ENCODE measurements at regions not wholly inside any gene's neighbourhood (a gene's known extent, or its start where the extent isn't known, plus 50 kb on each side); places are given as distances from the start of the nearest gene placed in this dataset.

DNA sequence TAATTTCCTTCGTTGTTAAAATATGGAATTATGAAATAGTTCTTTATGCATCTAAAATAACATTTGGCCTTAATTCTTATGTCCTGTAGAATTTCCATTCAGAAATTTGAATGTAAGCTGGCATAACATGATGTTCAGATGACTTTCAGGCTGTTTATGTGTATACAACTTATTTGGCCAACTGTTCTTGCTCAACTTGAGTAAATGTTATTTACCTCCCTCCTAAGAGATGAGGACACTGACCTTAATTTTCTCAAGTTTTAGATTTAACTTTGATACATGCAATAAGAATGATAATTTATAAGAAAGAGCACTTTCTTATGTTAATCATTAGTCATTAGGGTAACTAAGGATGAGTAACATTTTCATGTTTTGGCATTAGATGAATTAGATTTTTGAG, 365.4 kb downstream of the AEBP2 start:
- Mint-ChIP-seq H3K36me3 (ENCODE audit: low read depth, unreplicated experiment) (no peaks in the 10 kb centered on the region), H3K27ac (ENCODE audit: unreplicated experiment) (no peak overlapping the region), H3K4me1 (ENCODE audit: unreplicated experiment) (peaks cover 3% of the 10 kb centered on the region), H3K4me3 (ENCODE audit: unreplicated experiment) (no peak overlapping the region), H3K9me3 (ENCODE audit: unreplicated experiment) (no peaks in the 10 kb centered on the region), H3K27me3 (ENCODE audit: unreplicated experiment) (no peaks in the 10 kb centered on the region)
- TF ChIP-seq, protein P1, sequence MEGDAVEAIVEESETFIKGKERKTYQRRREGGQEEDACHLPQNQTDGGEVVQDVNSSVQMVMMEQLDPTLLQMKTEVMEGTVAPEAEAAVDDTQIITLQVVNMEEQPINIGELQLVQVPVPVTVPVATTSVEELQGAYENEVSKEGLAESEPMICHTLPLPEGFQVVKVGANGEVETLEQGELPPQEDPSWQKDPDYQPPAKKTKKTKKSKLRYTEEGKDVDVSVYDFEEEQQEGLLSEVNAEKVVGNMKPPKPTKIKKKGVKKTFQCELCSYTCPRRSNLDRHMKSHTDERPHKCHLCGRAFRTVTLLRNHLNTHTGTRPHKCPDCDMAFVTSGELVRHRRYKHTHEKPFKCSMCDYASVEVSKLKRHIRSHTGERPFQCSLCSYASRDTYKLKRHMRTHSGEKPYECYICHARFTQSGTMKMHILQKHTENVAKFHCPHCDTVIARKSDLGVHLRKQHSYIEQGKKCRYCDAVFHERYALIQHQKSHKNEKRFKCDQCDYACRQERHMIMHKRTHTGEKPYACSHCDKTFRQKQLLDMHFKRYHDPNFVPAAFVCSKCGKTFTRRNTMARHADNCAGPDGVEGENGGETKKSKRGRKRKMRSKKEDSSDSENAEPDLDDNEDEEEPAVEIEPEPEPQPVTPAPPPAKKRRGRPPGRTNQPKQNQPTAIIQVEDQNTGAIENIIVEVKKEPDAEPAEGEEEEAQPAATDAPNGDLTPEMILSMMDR (IDR thresholded peaks at IDR 0.05; ENCODE audit: unreplicated experiment), result no peak
- DNase-seq (ENCODE audit: low spot score), result no peak

DNA sequence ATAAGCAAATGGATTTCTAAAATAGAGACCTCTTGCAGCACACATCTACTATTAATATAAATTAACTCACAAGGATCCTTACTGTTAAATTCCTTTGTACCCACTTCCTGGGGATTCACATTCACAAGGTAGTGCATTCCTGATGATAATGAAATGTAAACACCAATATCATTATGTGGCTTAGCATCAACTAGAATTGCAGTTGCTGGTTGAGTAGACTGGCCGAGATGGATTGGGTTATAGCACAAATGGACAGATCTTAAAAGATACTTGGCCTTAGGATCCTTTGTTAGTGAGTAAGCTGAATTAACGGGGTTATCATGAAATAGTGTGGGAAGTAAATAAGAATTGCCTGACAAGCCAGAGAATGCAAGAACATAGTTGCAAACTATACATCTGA, 369.1 kb downstream of the AEBP2 start:
- H3K36me3 Mint-ChIP-seq (ENCODE audit: low read depth, unreplicated experiment), result no peaks in the 10 kb centered on the region
- H3K4me1 Mint-ChIP-seq (ENCODE audit: unreplicated experiment), result no peaks in the 10 kb centered on the region
- no peak overlapping the region for H3K27ac Mint-ChIP-seq (ENCODE audit: unreplicated experiment)
- H3K9me3 Mint-ChIP-seq (ENCODE audit: unreplicated experiment), result no peaks in the 10 kb centered on the region
- no peaks in the 10 kb centered on the region for H3K27me3 Mint-ChIP-seq (ENCODE audit: unreplicated experiment)
- TF ChIP-seq, protein P1 (IDR thresholded peaks at IDR 0.05; ENCODE audit: unreplicated experiment), result no peak
- no peak overlapping the region for H3K4me3 Mint-ChIP-seq (ENCODE audit: unreplicated experiment)
- DNase-seq (ENCODE audit: low spot score), result no peak

DNA sequence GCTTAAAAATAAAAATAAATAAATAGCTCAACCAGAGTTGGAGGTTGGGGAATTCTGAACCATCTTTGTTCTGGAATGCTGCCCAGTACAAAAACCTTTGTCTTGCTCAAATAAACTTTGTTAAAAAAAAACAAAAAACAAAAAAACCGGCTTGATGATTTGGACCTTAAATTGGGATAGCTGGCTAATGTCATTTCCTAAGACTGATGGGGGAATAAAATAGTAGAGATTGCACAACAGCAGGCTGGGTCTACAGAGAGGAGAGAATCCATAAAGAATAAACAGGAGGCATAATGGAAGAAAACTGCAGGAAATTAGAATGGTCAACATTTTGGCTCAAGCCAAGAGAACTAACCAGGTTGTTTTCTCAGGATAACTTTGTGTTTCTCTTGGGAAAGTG, 370.9 kb downstream of the AEBP2 start:
- TF ChIP-seq, protein P1 (IDR thresholded peaks at IDR 0.05; ENCODE audit: unreplicated experiment), result no peak
- Mint-ChIP-seq H3K9me3 (ENCODE audit: unreplicated experiment) (no peaks in the 10 kb centered on the region), H3K4me1 (ENCODE audit: unreplicated experiment) (no peaks in the 10 kb centered on the region), H3K27ac (ENCODE audit: unreplicated experiment) (no peak overlapping the region), H3K36me3 (ENCODE audit: low read depth, unreplicated experiment) (peaks cover 5% of the 10 kb centered on the region), H3K4me3 (ENCODE audit: unreplicated experiment) (no peak overlapping the region), H3K27me3 (ENCODE audit: unreplicated experiment) (no peaks in the 10 kb centered on the region)
- no peak for DNase-seq (ENCODE audit: low spot score)

DNA sequence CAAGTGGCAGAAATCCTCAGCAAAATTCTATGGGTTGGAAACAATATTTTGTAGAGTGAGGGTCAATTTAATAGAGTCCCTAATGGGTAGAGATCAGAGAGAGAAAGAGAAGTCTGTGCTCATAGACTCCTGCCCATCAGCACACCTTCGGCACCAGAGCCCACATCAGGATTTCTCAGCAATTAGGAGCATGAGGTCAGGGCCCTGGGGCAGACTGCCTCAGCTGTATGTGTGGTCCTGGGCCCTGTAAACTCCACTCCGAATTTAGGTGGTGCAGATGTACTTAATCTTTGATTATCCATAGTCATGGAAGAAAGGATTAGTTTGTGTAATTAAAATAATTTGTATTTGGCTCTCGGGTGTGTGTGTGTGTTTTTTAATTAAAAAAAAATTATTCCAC, 372.6 kb downstream of the AEBP2 start:
- H3K4me1 Mint-ChIP-seq (ENCODE audit: unreplicated experiment), result no peaks in the 10 kb centered on the region
- H3K27me3 Mint-ChIP-seq (ENCODE audit: unreplicated experiment), result no peaks in the 10 kb centered on the region
- H3K36me3 Mint-ChIP-seq (ENCODE audit: low read depth, unreplicated experiment), result peaks cover 5% of the 10 kb centered on the region
- no peak overlapping the region for H3K27ac Mint-ChIP-seq (ENCODE audit: unreplicated experiment)
- TF ChIP-seq, protein P1 (IDR thresholded peaks at IDR 0.05; ENCODE audit: unreplicated experiment), result no peak
- no peak overlapping the region for H3K4me3 Mint-ChIP-seq (ENCODE audit: unreplicated experiment)
- H3K9me3 Mint-ChIP-seq (ENCODE audit: unreplicated experiment), result no peaks in the 10 kb centered on the region
- DNase-seq (ENCODE audit: low spot score), result no peak

DNA sequence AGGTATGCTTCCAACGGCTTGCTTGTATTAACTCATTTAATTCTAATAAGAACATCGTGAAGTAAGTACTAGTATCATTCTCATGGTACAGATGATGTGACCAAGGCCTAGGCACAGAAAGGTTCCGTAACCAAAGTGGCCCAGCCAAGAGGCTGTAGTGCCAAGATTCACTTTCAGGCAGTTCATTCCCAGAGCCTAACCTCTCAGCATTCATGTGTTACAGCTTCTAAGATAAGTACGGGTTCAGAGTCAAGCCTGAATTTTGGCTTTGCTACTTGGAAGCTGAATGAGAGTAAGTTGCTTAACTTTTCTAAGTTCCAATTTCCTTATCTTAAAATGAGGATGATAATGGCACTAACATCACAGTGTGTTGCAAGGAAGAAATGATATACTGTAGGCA, 379.9 kb downstream of the AEBP2 start:
- TF ChIP-seq, protein P1 (IDR thresholded peaks at IDR 0.05; ENCODE audit: unreplicated experiment), result no peak
- Mint-ChIP-seq H3K4me3 (ENCODE audit: unreplicated experiment) (no peak overlapping the region), H3K4me1 (ENCODE audit: unreplicated experiment) (no peaks in the 10 kb centered on the region), H3K27me3 (ENCODE audit: unreplicated experiment) (peaks cover 1% of the 10 kb centered on the region), H3K9me3 (ENCODE audit: unreplicated experiment) (no peaks in the 10 kb centered on the region), H3K27ac (ENCODE audit: unreplicated experiment) (no peak overlapping the region), H3K36me3 (ENCODE audit: low read depth, unreplicated experiment) (peaks cover 2% of the 10 kb centered on the region)
- DNase-seq (ENCODE audit: low spot score), result no peak
